HG03565 (cell line): ENCODE measurements at regions not wholly inside any gene's neighbourhood (a gene's known extent, or its start where the extent isn't known, plus 50 kb on each side); places are given as distances from the start of the nearest gene placed in this dataset.

Experiments
- ATAC-seq: cut with Tn5 transposase; IDR thresholded peaks from one replicate; pipeline ENCODE4 v1.9.1; 2021; ENCODE audit warnings: mild to moderate bottlenecking, moderate library complexity; ENCODE audit not compliant: unreplicated experiment

DNA sequence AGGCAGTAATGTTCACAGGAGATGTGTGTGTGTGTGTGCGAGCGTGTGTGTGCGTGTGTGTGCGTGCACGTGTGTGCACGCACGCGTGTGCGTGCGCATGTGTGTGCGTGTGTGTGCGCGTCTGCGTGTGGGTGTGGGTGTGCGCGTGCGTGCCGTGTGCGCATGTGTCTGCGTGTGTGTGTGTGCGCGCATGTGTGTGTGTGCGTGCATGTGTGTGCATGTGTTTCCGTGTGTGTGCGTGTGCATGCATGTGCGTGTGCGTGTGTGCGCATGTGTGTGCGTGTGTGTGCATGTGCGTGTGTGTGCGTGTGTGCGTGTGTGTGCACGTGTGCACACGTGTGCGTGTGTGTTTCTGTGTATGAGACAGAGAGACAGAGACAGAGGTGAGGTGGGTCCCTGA lies 136.0 kb upstream of the CST7 start:
- no peak for ATAC-seq

DNA sequence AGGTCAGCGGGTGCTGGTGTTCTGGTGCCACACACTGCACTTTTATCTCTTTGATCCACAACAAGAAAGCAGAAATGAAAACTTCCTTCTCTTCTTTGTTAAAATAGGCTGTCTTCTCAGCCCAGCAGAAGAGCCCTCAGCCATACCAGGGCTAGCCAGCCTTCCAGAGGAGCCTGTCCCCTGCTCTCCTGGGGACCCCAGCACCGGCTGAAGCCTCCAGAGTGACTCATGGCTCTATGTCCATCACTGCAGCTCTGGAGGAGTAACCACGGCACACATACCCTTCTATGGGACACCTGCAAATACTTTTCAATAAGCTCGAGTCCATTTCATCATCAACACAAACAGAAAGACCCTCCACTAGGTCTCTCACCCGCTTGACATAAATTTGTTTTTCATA lies 135.6 kb upstream of the CST7 start:
- no peak for ATAC-seq

DNA sequence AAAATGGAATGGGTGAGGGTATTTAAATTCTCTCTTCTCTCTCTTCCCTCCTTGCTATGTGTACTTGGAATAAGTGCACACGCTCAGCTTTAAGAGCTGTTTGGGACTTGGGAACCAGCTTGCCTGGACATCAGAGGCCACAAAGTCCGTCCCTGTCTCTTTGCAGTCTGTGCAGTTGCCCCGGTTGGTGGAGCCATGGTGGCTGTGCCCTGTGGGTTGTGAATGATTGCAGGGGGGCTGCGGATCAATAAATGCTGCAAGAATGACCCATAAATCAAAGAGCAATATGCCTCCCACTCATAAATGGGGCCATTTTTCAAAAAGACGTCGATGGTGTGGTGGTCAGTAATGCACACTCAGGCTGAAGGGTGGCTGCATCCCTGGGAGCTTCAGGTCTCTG lies 135.1 kb upstream of the CST7 start:
- no peak for ATAC-seq

DNA sequence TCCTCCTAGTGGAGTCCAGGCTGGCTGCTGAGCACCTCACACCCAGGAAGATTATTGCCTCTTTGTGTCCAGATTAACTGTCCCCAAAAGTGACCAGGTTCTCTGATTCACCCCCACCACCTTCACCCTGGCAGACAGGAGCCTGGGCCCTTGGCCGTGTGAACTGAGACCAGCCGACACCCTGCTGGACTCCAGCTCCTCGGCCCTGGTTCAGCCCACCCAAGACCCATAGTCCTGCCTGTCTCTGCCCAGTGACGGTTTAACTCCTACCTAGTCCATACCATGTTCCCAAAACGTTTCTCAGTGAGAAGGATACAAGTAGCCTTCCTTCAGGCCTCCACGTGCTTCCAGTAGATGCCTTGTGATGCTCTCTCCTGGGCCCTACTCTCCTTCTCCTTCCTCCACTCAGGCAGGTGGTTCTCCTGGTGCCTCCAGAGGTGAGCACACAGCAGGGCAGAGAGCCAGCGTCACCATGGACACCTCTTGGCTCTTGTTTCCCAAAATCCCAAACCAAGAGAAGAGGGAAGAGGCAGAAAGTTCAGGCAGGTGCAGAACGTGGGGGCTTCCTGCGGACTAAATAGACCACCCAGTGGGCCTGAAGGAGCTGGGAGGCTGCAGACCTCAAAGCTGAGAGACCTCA lies 134.4 kb upstream of the CST7 start:
- no peak for ATAC-seq

DNA sequence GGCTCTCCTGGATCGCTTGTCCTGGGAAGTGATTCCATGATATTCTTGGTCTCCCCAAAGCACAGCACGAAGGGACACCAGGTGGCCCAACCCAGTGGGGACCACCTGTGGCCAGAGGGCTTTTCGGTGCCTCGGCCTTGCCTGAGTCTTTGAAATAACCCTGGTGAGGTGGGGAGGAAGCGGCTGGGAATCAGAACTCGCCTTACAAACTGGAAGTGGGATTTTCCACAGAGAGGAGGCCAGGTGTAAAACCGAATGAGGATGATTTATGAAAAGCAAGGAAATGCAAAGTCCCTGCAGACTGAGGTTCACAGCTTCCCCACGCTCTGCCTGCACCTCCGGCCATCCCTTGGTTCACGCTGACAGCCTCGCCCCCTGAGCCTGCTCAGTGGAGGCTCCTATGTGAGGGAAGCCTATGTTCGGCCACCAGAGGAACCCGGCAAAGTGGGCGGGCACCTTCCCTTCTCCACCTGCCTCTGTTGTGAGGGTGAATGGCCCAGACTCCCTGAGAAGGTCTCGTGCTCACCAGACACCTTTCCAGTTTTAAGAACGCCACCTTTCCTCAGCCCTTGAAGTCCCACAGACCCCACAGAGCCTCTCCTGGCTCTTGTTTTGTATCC lies 133.8 kb upstream of the CST7 start:
- ATAC-seq = no peak

DNA sequence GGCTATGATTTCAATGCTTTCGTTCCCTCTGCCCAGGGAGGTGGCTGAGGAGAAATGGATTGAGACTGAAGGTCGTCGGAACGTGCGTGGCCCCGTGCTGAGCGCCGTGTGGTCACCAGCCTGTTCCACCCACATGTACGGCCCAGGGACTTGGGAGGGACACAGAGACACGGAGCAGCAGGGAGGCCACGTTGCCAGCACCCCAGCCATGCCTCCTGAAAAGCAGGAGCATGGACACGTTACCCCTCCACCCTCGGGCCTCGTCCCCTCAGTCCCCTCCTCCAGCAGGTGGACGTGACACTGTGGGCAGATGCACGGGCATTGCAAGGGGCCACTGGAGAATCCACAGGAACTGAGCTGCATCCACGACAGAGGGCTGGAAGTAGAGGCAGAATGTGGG lies 133.1 kb upstream of the CST7 start:
- no peak for ATAC-seq

DNA sequence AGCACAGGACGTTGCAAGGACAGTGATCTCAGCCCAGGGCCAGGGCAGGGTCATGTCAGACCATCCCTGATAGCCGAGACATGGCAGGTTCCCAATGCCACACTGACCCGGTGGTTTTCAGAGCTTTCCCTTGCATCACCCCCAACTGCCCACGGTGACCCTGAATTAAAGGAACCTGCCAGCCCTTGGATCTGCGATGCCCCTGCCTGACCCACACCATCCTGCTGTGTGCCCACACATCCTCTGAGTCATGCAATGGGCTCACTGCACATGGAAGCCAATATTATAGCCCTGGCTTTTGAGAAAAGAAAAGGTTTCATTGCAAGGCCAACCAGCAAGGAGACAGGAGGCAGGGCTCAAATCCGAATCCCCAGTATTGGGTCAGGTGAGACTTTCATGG lies 132.6 kb upstream of the CST7 start:
- ATAC-seq = no peak

DNA sequence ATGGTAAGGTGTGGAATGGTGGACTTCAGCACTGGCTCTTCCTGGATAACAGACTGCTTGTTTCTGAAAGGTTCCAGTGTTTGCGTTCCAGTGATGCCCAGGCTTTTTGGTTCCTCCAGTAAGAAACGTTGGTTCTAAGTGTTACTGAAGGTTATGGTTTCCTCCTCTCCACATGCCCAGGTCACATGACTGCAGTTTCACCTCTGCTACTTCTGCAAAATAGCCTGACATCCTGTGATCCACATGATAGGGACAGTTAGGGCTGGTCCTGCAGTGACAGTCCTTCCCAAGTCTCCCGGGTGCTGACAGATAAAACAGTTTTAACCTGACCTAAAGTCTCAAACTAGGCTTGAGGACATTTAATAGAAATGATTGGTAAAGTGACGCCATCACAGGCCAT lies 132.2 kb upstream of the CST7 start:
- no peak for ATAC-seq

DNA sequence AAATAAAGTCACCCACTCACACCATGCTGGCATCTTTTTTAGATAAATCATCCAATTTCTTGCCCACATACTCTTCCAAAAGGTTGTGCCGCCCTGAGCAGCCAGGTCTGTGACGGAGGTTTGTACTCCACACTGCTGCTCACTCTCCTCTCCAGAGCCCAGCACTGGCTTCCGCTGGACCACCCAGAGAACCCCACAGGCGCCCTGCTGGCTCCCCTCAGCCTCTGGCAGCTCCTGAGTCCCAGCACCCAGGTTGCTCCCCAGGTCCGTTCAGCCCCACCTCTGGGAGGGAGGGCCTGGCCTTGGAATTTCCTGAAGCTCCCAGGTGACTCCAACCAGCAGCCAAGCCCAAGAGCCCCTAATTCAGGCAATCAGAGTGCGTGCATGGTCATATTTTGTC lies 131.7 kb upstream of the CST7 start:
- no peak for ATAC-seq

DNA sequence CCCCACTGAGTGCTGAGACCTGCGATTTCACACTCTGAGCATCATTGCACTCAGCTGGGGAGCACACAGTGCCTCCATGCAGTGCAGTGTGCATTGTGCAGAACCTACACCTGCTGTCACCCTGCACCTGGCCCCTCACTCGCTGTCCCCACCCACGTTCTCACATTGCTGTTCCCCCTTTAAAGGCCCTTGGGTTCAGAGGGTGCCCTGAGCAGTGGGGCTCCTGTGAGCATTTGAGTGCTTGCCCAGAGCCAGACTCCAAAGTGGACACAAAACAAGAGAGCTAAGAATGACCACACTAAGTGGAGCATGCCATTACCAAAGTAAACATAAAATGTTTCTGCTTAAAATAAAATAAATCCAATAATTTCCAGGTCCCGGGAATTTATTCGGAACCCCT lies 131.0 kb upstream of the CST7 start:
- no peak for ATAC-seq

DNA sequence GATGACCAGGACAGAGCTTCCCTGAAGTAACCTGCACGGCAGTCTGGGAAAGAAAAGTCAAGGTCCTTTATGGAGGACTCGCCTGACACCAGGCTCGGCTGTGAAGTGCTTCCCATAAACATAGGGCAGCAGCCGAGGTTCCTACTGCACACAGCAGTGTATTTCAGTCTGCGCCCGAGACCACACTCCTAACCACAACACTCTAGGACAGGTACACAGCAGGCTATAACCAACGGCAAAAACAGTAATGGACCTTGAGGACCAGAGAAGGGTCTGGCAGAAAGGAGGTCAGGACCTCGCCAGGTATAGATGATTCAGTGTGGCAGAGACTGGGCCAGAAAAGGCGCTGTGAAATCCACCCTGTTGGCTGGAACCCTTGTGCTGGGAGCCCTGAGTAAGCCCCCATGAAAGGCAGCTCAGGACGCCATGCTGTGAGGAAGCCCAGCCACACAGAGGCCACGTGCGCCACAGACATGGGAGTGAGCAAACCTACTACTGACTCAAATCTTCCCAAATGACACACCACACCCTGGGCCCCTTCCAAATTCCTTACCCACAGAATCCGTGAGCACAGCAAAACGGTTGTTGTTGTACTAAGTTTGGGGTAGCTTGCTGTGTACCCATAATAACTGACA lies 129.6 kb upstream of the CST7 start:
- no peak for ATAC-seq

DNA sequence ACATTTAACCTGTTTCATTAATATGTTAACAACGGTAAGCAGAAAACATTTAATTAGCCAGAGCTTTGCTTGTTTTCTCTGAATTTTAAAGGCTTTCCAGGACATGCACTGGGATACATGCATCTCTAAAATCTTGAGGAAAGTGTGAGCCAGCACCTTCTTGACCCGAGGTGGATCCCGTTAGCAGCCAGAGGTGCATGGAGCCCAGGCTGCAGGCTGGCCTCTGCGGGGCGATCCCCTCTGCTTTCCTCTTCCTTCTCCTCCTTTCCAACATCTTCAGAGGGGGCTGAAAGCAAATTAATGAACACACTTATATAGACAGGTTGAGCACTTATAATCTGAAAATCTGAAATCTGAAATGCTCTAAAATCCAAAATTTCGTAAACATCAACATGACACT lies 128.7 kb upstream of the CST7 start:
- ATAC-seq = no peak

DNA sequence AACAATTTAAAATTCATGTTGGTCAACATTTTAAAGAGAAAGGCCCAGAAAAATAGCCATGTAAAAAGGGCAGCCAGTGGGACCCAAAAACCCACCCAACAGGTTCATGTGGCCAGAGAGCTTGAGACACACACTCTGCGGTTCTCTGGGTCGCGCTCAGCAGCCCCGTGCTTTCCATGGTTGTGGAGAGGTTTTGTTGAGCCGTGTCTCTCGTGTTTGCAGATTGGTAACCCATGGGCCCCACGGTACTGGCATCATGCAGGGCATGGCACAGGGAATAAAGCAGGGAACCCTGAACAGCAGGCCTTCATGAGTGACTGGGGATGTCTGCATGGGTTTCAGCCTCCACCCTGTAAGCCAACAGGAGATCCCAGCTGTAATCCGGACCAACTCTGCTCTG lies 127.7 kb upstream of the CST7 start:
- ATAC-seq = no peak

DNA sequence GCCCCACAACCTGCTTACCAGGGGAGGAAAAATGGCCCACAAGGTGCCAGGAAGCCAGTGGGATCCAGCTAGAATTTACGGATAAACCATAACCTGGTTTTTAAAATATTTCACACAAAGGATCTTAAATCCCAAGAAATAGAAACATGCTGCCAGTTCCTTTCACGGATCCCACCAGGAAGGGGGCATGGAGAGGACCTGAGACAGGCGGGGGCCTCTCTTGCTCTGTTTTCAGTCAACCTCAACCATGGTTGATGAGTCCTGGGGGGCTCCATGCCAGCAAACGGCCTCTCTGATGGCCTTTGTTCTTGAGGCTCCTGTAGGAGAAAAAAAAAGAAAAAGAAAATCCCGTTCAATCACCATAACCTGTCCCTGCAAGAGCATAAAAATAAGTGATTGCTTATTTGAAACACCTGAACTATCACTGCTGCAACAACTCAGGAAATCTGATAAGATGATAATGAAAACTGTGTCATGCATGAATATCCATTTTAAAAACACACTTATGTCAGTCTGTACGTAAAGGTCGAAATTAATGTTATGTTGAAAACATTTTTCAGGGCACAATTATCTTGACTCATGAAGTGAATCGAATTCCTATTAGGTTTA lies 125.8 kb upstream of the CST7 start:
- no peak for ATAC-seq

DNA sequence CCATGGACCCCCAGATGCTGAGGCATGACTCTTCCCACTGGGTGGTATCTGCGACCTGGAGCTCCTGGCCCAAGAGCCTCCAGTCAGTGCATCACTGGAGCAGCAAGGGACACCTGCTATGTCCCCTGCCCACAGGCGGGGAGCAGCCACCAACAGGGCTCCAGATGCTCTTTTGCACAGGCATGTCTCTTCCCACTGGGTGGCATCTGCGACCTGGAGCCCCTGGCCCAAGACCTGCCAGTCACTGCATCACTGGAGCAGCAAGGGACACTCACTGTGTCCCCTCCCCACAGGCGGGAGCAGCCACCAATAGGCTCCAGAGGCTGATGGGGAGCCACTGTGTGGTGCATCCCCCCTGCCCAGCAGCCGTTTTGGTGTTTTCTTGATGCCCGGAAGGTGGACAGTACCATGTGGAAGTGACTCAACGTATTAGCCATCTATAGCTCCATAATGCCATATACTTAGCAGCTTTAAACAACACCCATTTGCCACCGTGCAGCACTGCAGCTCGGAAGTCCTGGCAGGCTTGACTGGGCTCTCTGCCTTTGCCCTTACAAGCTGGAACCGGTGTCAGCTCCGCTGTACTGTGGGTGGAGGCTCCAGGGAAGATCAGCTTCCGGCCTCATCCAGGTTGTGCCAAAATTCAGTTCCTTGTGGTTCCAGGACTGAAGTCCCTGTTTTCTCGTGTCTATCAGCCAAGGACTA lies 124.9 kb upstream of the CST7 start:
- no peak for ATAC-seq

DNA sequence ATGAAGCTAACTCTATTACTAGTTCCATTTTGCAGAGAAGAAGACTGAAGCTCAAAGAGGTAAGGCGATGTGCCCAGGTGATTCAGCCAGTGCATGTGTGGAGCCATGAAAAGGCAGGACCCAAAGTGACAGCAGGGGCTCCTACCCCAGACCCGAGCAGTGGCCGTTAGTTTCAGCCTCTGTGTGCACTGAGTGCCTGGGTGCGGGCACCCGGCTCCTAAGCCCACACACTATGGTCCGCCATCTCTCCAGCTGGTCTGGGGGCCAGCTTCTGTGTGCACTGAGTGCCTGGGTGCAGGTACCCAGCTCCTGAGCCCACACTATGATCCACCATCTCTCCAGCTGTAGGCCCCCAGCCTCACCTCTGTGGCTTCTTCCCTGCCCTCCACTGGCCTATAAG lies 123.5 kb upstream of the CST7 start:
- ATAC-seq = no peak

DNA sequence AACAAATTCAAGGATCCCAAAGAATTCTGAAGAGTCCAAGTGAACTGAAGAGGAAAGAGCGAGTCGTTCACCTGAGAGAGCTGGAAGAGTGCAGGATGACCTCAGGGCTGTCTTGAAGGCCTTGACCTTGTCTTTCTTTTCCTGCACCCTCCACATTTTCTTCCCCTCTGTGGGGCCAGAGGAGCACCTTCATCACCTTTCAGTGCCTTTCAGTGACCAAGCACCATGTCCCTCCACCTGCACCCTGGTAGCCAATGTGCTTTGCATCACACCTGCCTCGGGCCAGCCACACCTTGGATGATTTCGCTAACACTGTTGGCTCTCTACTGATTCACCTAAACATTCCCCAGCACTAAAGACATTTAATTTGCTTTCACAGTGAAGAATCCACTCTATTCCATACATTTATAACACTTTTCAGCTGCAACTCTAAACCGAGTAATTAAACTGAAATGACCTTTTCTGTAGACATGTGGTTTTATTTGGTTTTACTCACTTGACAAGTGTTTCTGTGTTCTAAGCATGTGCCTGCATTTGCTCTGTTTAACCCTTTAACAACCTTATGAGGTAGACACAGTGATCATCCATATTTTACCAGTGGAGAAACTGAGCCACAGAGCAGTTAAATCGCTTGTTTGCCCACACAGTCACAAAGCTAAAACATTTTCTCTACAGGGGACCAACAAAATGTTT lies 121.3 kb upstream of the CST7 start:
- no peak for ATAC-seq

DNA sequence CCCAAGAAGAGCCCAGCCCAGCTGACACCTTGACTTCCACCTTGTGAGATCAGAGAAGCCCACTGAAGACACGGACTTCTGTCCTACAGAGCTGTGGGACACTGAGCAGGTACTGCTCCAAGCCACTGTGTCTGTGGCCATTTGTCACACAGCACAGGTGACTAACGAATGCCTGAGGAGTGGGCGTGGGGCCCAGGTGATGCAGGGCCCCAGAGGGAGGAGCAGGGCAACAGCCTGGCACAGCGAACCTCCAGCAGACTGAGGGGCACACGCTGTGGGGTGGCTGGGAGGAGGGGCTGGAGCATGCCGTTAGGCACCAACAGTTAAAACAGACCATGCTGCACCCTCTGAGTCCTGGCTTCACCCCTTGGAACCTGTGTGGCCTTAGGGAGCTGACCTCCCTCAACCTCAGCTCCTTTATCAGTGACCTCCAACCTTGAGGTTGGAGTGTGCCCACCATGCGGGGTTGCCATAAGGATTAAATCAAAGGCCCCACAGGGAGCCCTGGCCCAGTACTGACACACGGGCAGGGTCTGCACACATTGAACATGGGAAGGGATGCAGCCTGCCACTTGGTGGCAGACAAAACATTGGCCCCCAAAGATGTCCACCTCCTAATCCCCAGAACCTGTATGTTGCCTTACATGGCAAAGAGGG lies 119.9 kb upstream of the CST7 start:
- ATAC-seq = no peak

DNA sequence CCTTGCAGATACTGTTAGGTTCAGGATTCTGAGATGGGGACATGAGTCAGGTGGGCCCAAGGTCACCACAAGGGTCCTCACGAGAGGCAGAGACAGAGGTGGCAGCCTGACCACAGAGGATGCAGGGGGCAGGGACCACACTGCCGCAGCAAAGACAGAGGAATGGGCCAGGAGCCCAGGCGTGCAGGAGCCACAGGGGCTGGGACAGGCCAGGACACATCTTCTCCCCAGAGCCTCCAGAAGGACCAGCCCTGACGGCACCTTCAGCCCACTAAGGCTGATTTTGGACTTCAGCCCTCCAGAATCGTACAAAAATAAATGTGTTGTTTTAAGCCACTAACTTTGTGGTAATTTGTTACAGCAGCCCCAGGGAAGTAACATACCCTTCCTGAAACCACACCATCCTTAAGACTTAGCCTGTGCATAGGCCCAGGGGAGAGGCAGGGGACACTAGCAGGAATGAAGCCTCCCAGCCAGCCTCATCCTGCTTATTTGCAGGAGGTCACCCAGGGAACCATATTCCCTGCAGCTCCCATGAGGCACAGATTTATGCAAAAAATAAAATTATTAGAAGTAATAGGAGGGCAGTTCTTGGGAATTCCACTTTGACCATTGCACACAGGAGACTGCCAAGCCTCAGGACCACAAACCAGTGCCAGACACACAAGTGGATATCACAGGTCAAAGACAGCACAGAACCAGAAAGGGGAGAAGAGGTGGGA lies 119.3 kb upstream of the CST7 start:
- ATAC-seq = no peak

DNA sequence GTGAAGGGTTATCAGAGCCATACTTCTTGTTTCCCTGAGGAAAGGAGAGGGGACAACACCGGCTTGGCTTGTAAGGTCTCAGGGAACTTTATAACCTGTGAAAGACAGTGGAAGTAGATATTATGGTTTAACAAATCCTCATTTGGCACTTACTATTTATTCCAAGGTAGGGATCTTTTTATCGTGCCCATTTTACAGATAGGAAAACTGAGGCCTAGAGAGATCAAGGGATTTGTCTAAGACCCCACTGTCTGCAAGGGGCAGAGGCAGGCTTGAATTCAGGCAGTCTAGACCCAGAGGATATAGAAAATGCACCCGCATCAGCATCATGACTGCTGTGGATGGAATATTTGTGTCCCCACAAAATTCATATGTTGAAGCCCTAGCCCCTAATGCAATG lies 118.4 kb upstream of the CST7 start:
- no peak for ATAC-seq
